ENCODE measurements at regions not wholly inside any gene's neighbourhood (a gene's known extent, or its start where the extent isn't known, plus 50 kb on each side); places are given as distances from the start of the nearest gene placed in this dataset.

GRCh38 chr10:110355141-110355831 is 50.6 kb upstream of the SMNDC1 start:
- Histone ChIP-seq H3K4ac (ENCODE audit: low read length) (no peak overlapping the region), H3K27ac (replicated peaks; ENCODE audit: low read length) (no peak overlapping the region), H2BK12ac (ENCODE audit: low read length) (no peak overlapping the region), H3K9me3 (replicated peaks in 1 of 2; ENCODE audit: control insufficient read depth in 2 of 2, insufficient read depth in 1 of 2, low read depth in 1 of 2, low read length in 2 of 2) (no peaks in the 10 kb centered on the region), H3K36me3 (replicated peaks in 1 of 2; ENCODE audit: control insufficient read depth in 2 of 2, insufficient read depth in 2 of 2, low read length in 2 of 2) (no peaks in the 10 kb centered on the region), H3K9ac (ENCODE audit: low read depth, low read length, poor library complexity) (no peak overlapping the region), H3K4me3 (ENCODE audit: low read length in 2 of 2) (no peak overlapping the region), H3K4me1 (ENCODE audit: control insufficient read depth in 2 of 2, insufficient read depth in 1 of 2, low read depth in 1 of 2, low read length in 2 of 2) (peaks cover 0 to 11% of the 10 kb centered on the region in 2 donors), H2BK5ac (ENCODE audit: low read length) (no peak overlapping the region), H3K14ac (ENCODE audit: low read length) (no peak overlapping the region), H2BK15ac (ENCODE audit: low read length) (no peak overlapping the region), H3K4me2 (ENCODE audit: insufficient read depth, low read length, poor library complexity, severe bottlenecking) (no peak overlapping the region), H3K23ac (ENCODE audit: low read depth, low read length, poor library complexity) (no peak overlapping the region), H2AFZ (ENCODE audit: low read length) (no peak overlapping the region), H3K79me1 (ENCODE audit: low read depth, low read length) (no peaks in the 10 kb centered on the region), H3K18ac (ENCODE audit: low read length) (no peak overlapping the region), H2AK5ac (ENCODE audit: low read depth, low read length) (no peak overlapping the region), H3K27me3 (ENCODE audit: control insufficient read depth in 3 of 3, insufficient read depth in 3 of 3, low read depth in 1 of 3, low read length in 3 of 3) (peaks cover 0 to 7% (median 0%) of the 10 kb centered on the region in 3 experiments), H2BK120ac (ENCODE audit: low read depth, low read length) (no peak overlapping the region), H4K91ac (ENCODE audit: low read depth, low read length, poor library complexity) (no peak overlapping the region), H4K8ac (ENCODE audit: low read depth, low read length) (no peak overlapping the region)
- DNase-seq (ENCODE audit: low spot score) = no peak
- no CpG with 5 or more reads among the region's 10 CpGs for WGBS, 2 donors (ENCODE audit: extremely low coverage in 2 of 2, insufficient read length in 2 of 2, insufficient replicate concordance in 1 of 2)

- no CpG with 5 or more reads among the region's 9 CpGs for WGBS, 2 donors (ENCODE audit: extremely low coverage in 2 of 2, insufficient read length in 2 of 2, insufficient replicate concordance in 1 of 2)
- DNase-seq (ENCODE audit: low spot score) = no peak
These were observed 51.4 kb upstream of the SMNDC1 start for GRCh38 chr10:110355922-110356627.

GRCh38 chr10:110356628-110357245 is 52.0 kb upstream of the SMNDC1 start:
- Histone ChIP-seq H2BK15ac (ENCODE audit: low read length) (no peak overlapping the region), H3K9ac (ENCODE audit: low read depth, low read length, poor library complexity) (no peak overlapping the region), H2BK5ac (ENCODE audit: low read length) (peak overlapping the region; percentile 19), H3K27ac (replicated peaks; ENCODE audit: low read length) (no peak overlapping the region), H4K8ac (ENCODE audit: low read depth, low read length) (no peak overlapping the region), H3K79me1 (ENCODE audit: low read depth, low read length) (no peaks in the 10 kb centered on the region), H3K4ac (ENCODE audit: low read length) (no peak overlapping the region), H3K4me2 (ENCODE audit: insufficient read depth, low read length, poor library complexity, severe bottlenecking) (no peak overlapping the region), H3K36me3 (replicated peaks in 1 of 2; ENCODE audit: control insufficient read depth in 2 of 2, insufficient read depth in 2 of 2, low read length in 2 of 2) (no peaks in the 10 kb centered on the region), H2BK12ac (ENCODE audit: low read length) (no peak overlapping the region), H3K14ac (ENCODE audit: low read length) (no peak overlapping the region), H2AK5ac (ENCODE audit: low read depth, low read length) (no peak overlapping the region), H3K18ac (ENCODE audit: low read length) (no peak overlapping the region), H3K4me1 (ENCODE audit: control insufficient read depth in 2 of 2, insufficient read depth in 1 of 2, low read depth in 1 of 2, low read length in 2 of 2) (peaks cover 0 to 11% of the 10 kb centered on the region in 2 donors), H4K91ac (ENCODE audit: low read depth, low read length, poor library complexity) (no peak overlapping the region), H3K27me3 (ENCODE audit: control insufficient read depth in 3 of 3, insufficient read depth in 3 of 3, low read depth in 1 of 3, low read length in 3 of 3) (peaks cover 0 to 7% (median 0%) of the 10 kb centered on the region in 3 experiments), H2BK120ac (ENCODE audit: low read depth, low read length) (no peak overlapping the region), H3K9me3 (replicated peaks in 1 of 2; ENCODE audit: control insufficient read depth in 2 of 2, insufficient read depth in 1 of 2, low read depth in 1 of 2, low read length in 2 of 2) (no peaks in the 10 kb centered on the region), H3K23ac (ENCODE audit: low read depth, low read length, poor library complexity) (no peak overlapping the region), H3K4me3 (ENCODE audit: low read length in 2 of 2) (no peak overlapping the region), H2AFZ (ENCODE audit: low read length) (peak overlapping the region; percentile 27)
- DNase-seq (ENCODE audit: low spot score) = no peak
- WGBS, 2 donors (ENCODE audit: extremely low coverage in 2 of 2, insufficient read length in 2 of 2, insufficient replicate concordance in 1 of 2) = no CpG with 5 or more reads among the region's 19 CpGs

More at GRCh38 chr10:110355922-110356627, 51.4 kb upstream of the SMNDC1 start:
- Histone ChIP-seq H3K27me3 (ENCODE audit: control insufficient read depth in 3 of 3, insufficient read depth in 3 of 3, low read depth in 1 of 3, low read length in 3 of 3) (peaks cover 0 to 7% (median 0%) of the 10 kb centered on the region in 3 experiments), H2BK120ac (ENCODE audit: low read depth, low read length) (no peak overlapping the region), H3K4ac (ENCODE audit: low read length) (no peak overlapping the region), H3K14ac (ENCODE audit: low read length) (no peak overlapping the region), H3K4me3 (ENCODE audit: low read length in 2 of 2) (no peak overlapping the region), H3K27ac (replicated peaks; ENCODE audit: low read length) (no peak overlapping the region), H3K23ac (ENCODE audit: low read depth, low read length, poor library complexity) (no peak overlapping the region), H3K9me3 (replicated peaks in 1 of 2; ENCODE audit: control insufficient read depth in 2 of 2, insufficient read depth in 1 of 2, low read depth in 1 of 2, low read length in 2 of 2) (no peaks in the 10 kb centered on the region), H4K8ac (ENCODE audit: low read depth, low read length) (no peak overlapping the region), H3K4me2 (ENCODE audit: insufficient read depth, low read length, poor library complexity, severe bottlenecking) (no peak overlapping the region), H2AK5ac (ENCODE audit: low read depth, low read length) (no peak overlapping the region), H3K4me1 (ENCODE audit: control insufficient read depth in 2 of 2, insufficient read depth in 1 of 2, low read depth in 1 of 2, low read length in 2 of 2) (peaks cover 0 to 11% of the 10 kb centered on the region in 2 donors), H3K9ac (ENCODE audit: low read depth, low read length, poor library complexity) (no peak overlapping the region), H2AFZ (ENCODE audit: low read length) (peak overlapping the region; percentile 27), H2BK5ac (ENCODE audit: low read length) (peak overlapping the region; percentile 19), H2BK12ac (ENCODE audit: low read length) (no peak overlapping the region), H3K36me3 (replicated peaks in 1 of 2; ENCODE audit: control insufficient read depth in 2 of 2, insufficient read depth in 2 of 2, low read length in 2 of 2) (no peaks in the 10 kb centered on the region), H2BK15ac (ENCODE audit: low read length) (no peak overlapping the region), H3K18ac (ENCODE audit: low read length) (peak overlapping the region; percentile 35), H4K91ac (ENCODE audit: low read depth, low read length, poor library complexity) (no peak overlapping the region), H3K79me1 (ENCODE audit: low read depth, low read length) (no peaks in the 10 kb centered on the region)

GRCh38 chr10:110357252-110357780 is 52.6 kb upstream of the SMNDC1 start:
- no peak overlapping the region for H2BK15ac ChIP-seq (ENCODE audit: low read length)
- no peak overlapping the region for H3K4ac ChIP-seq (ENCODE audit: low read length)
- peaks cover 0 to 11% of the 10 kb centered on the region in 2 donors for H3K4me1 ChIP-seq (ENCODE audit: control insufficient read depth in 2 of 2, insufficient read depth in 1 of 2, low read depth in 1 of 2, low read length in 2 of 2)
- H3K27ac ChIP-seq (replicated peaks; ENCODE audit: low read length) = no peak overlapping the region
- no peak overlapping the region for H3K14ac ChIP-seq (ENCODE audit: low read length)
- no peak overlapping the region for H2AFZ ChIP-seq (ENCODE audit: low read length)
- WGBS, 2 donors (ENCODE audit: extremely low coverage in 2 of 2, insufficient read length in 2 of 2, insufficient replicate concordance in 1 of 2) = no CpG with 5 or more reads among the region's 17 CpGs
- no peak overlapping the region for H2BK120ac ChIP-seq (ENCODE audit: low read depth, low read length)
- DNase-seq (ENCODE audit: low spot score) = no peak
- no peak overlapping the region for H3K4me3 ChIP-seq (ENCODE audit: low read length in 2 of 2)
- no peak overlapping the region for H2BK12ac ChIP-seq (ENCODE audit: low read length)
- no peak overlapping the region for H2AK5ac ChIP-seq (ENCODE audit: low read depth, low read length)
- no peaks in the 10 kb centered on the region for H3K36me3 ChIP-seq (replicated peaks in 1 of 2; ENCODE audit: control insufficient read depth in 2 of 2, insufficient read depth in 2 of 2, low read length in 2 of 2)
- no peak overlapping the region for H4K8ac ChIP-seq (ENCODE audit: low read depth, low read length)
- H3K79me1 ChIP-seq (ENCODE audit: low read depth, low read length) = no peaks in the 10 kb centered on the region
- H3K23ac ChIP-seq (ENCODE audit: low read depth, low read length, poor library complexity) = no peak overlapping the region
- no peak overlapping the region for H3K18ac ChIP-seq (ENCODE audit: low read length)
- H3K9me3 ChIP-seq (replicated peaks in 1 of 2; ENCODE audit: control insufficient read depth in 2 of 2, insufficient read depth in 1 of 2, low read depth in 1 of 2, low read length in 2 of 2) = no peaks in the 10 kb centered on the region
- no peak overlapping the region for H3K4me2 ChIP-seq (ENCODE audit: insufficient read depth, low read length, poor library complexity, severe bottlenecking)
- H3K27me3 ChIP-seq (ENCODE audit: control insufficient read depth in 3 of 3, insufficient read depth in 3 of 3, low read depth in 1 of 3, low read length in 3 of 3) = peaks cover 0 to 7% (median 0%) of the 10 kb centered on the region in 3 experiments
- H2BK5ac ChIP-seq (ENCODE audit: low read length) = no peak overlapping the region
- no peak overlapping the region for H4K91ac ChIP-seq (ENCODE audit: low read depth, low read length, poor library complexity)
- H3K9ac ChIP-seq (ENCODE audit: low read depth, low read length, poor library complexity) = no peak overlapping the region

Data from neuronal stem cell (in vitro differentiated cells).